HL-60 (cell line): ENCODE measurements at regions not wholly inside any gene's neighbourhood (a gene's known extent, or its start where the extent isn't known, plus 50 kb on each side); places are given as distances from the start of the nearest gene placed in this dataset.

ENCODE experiments used
- POLR2AphosphoS5 ChIP-seq: IDR thresholded peaks from 2 replicates; pipeline ENCODE4 v1.6.1; 2012; ENCODE audit warnings: low read depth
- TF ChIP-seq, protein P1 (sequence below): IDR thresholded peaks from one replicate; pipeline ENCODE4 v1.5.1; 2011; ENCODE audit warnings: low read length, control low read depth, inconsistent platforms; ENCODE audit not compliant: insufficient read depth
- TF ChIP-seq, protein P2 (sequence below): IDR thresholded peaks from 2 replicates; pipeline ENCODE4 v1.6.1; 2012; ENCODE audit warnings: low read depth; ENCODE audit not compliant: insufficient replicate concordance

DNA sequence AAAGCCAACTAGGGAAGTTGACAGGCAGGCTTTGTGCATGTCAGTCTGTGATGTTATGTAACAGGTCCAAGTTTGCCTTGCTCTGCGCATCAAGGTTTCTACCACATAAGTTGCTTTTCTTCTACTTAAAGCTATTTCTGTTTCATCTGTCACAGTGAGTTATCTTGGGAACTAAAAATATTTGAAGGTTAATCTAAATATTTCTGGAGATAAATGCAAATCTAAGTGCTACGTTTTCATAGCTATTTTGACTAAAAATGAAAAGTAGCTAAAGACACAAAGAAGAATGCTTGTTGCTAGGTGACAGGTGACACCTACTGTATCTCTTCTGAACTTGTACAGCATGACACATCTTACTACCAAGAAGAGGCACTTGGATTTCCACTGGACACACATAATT lies 135.6 kb downstream of the KLF12 start:
- TF ChIP-seq, protein P1, sequence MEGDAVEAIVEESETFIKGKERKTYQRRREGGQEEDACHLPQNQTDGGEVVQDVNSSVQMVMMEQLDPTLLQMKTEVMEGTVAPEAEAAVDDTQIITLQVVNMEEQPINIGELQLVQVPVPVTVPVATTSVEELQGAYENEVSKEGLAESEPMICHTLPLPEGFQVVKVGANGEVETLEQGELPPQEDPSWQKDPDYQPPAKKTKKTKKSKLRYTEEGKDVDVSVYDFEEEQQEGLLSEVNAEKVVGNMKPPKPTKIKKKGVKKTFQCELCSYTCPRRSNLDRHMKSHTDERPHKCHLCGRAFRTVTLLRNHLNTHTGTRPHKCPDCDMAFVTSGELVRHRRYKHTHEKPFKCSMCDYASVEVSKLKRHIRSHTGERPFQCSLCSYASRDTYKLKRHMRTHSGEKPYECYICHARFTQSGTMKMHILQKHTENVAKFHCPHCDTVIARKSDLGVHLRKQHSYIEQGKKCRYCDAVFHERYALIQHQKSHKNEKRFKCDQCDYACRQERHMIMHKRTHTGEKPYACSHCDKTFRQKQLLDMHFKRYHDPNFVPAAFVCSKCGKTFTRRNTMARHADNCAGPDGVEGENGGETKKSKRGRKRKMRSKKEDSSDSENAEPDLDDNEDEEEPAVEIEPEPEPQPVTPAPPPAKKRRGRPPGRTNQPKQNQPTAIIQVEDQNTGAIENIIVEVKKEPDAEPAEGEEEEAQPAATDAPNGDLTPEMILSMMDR: no peak
- no peak for TF ChIP-seq POLR2AphosphoS5
- TF ChIP-seq, protein P2, sequence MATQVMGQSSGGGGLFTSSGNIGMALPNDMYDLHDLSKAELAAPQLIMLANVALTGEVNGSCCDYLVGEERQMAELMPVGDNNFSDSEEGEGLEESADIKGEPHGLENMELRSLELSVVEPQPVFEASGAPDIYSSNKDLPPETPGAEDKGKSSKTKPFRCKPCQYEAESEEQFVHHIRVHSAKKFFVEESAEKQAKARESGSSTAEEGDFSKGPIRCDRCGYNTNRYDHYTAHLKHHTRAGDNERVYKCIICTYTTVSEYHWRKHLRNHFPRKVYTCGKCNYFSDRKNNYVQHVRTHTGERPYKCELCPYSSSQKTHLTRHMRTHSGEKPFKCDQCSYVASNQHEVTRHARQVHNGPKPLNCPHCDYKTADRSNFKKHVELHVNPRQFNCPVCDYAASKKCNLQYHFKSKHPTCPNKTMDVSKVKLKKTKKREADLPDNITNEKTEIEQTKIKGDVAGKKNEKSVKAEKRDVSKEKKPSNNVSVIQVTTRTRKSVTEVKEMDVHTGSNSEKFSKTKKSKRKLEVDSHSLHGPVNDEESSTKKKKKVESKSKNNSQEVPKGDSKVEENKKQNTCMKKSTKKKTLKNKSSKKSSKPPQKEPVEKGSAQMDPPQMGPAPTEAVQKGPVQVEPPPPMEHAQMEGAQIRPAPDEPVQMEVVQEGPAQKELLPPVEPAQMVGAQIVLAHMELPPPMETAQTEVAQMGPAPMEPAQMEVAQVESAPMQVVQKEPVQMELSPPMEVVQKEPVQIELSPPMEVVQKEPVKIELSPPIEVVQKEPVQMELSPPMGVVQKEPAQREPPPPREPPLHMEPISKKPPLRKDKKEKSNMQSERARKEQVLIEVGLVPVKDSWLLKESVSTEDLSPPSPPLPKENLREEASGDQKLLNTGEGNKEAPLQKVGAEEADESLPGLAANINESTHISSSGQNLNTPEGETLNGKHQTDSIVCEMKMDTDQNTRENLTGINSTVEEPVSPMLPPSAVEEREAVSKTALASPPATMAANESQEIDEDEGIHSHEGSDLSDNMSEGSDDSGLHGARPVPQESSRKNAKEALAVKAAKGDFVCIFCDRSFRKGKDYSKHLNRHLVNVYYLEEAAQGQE: no peak
